ENCODE measurements at regions not wholly inside any gene's neighbourhood (a gene's known extent, or its start where the extent isn't known, plus 50 kb on each side); places are given as distances from the start of the nearest gene placed in this dataset.

DNA sequence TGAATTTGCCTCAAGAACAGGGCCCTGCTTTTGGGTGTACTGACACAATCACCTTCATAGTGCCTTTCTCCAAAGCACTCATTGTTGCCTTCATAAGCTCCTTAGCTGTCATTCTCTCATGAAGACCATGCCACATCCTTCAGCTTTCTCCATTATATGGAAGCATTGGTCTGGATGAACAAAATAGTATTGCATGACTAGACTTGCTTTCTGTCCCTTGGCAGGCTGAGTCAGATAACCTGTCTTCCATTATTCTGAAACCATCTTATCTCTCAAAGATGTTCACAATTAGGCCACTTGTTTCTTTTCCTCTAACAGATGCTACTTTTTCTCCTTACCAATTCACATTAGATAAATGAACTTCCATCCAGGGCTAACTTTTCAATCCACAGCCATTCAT is 297.9 kb downstream of the IRX1 start:
- no peaks in the 10 kb centered on the region for H3K79me2 ChIP-seq (ENCODE audit: control insufficient read depth, insufficient read depth, low read length)
- no peak overlapping the region for H2AK5ac ChIP-seq (ENCODE audit: low read length)
- H3K56ac ChIP-seq (ENCODE audit: low read length): no peak overlapping the region
- H4K5ac ChIP-seq (ENCODE audit: low read length): no peak overlapping the region
- peaks cover 6% of the 10 kb centered on the region for H3K4me1 ChIP-seq (ENCODE audit: control insufficient read depth, low read depth, low read length)
- H3K27ac ChIP-seq (ENCODE audit: low read depth, low read length): no peak overlapping the region
- H3K36me3 ChIP-seq (ENCODE audit: control insufficient read depth, insufficient read depth, low read length): no peaks in the 10 kb centered on the region
- H3K18ac ChIP-seq (ENCODE audit: low read length): no peak overlapping the region
- H4K8ac ChIP-seq (ENCODE audit: low read depth, low read length): no peak overlapping the region
- H3K4me2 ChIP-seq (ENCODE audit: low read length): no peak overlapping the region
- H3K9ac ChIP-seq (ENCODE audit: low read length): no peak overlapping the region
- H2BK120ac ChIP-seq (ENCODE audit: low read depth, low read length): no peak overlapping the region
- no peak overlapping the region for H3K4ac ChIP-seq (ENCODE audit: low read depth, low read length)
- DNase-seq: no peak
- no peak overlapping the region for H2BK15ac ChIP-seq (replicated peaks; ENCODE audit: low read depth)
- H3K4me3 ChIP-seq (ENCODE audit: low read length): no peak overlapping the region
- no peaks in the 10 kb centered on the region for H3K79me1 ChIP-seq (ENCODE audit: low read length)
- H3K23ac ChIP-seq (ENCODE audit: low read length): no peak overlapping the region
- H2BK5ac ChIP-seq (ENCODE audit: low read length): no peak overlapping the region
- no peaks in the 10 kb centered on the region for H3K27me3 ChIP-seq (ENCODE audit: insufficient read depth, low read length, poor library complexity)

DNA sequence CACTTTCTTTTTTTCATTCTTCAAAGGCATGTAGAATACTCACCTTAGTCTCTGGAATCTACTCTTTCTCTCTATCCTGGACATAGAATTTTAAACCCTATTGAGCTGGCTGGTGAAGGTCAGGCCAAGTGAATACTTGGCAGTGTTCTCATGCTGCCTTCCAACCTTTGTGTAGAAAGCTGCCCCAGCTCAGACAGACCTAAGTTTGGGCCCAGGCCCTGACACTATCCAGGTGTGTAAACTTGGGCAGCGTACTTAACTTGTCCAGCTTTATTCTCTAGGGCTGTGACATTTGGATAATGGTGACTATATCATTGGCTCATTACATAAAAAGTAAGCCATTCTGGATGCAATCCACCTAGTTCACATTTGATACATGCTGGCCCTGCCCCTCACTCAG is 298.3 kb downstream of the IRX1 start:
- Histone ChIP-seq H3K27ac (ENCODE audit: low read depth, low read length) (no peak overlapping the region), H3K79me1 (ENCODE audit: low read length) (no peaks in the 10 kb centered on the region), H3K9ac (ENCODE audit: low read length) (no peak overlapping the region), H3K18ac (ENCODE audit: low read length) (no peak overlapping the region), H2AK5ac (ENCODE audit: low read length) (no peak overlapping the region), H3K4ac (ENCODE audit: low read depth, low read length) (no peak overlapping the region), H3K4me3 (ENCODE audit: low read length) (no peak overlapping the region), H2BK120ac (ENCODE audit: low read depth, low read length) (no peak overlapping the region), H4K5ac (ENCODE audit: low read length) (no peak overlapping the region), H3K4me2 (ENCODE audit: low read length) (no peak overlapping the region), H3K56ac (ENCODE audit: low read length) (no peak overlapping the region), H2BK5ac (ENCODE audit: low read length) (no peak overlapping the region), H3K36me3 (ENCODE audit: control insufficient read depth, insufficient read depth, low read length) (no peaks in the 10 kb centered on the region), H3K79me2 (ENCODE audit: control insufficient read depth, insufficient read depth, low read length) (no peaks in the 10 kb centered on the region), H3K4me1 (ENCODE audit: control insufficient read depth, low read depth, low read length) (peaks cover 6% of the 10 kb centered on the region), H2BK15ac (replicated peaks; ENCODE audit: low read depth) (no peak overlapping the region), H4K8ac (ENCODE audit: low read depth, low read length) (no peak overlapping the region), H3K27me3 (ENCODE audit: insufficient read depth, low read length, poor library complexity) (no peaks in the 10 kb centered on the region), H3K23ac (ENCODE audit: low read length) (no peak overlapping the region)
- DNase-seq: no peak
- WGBS (ENCODE audit: extremely low coverage, insufficient coverage, low lambda C conversion rate): no CpG with 5 or more reads among the region's 1 CpG

DNA sequence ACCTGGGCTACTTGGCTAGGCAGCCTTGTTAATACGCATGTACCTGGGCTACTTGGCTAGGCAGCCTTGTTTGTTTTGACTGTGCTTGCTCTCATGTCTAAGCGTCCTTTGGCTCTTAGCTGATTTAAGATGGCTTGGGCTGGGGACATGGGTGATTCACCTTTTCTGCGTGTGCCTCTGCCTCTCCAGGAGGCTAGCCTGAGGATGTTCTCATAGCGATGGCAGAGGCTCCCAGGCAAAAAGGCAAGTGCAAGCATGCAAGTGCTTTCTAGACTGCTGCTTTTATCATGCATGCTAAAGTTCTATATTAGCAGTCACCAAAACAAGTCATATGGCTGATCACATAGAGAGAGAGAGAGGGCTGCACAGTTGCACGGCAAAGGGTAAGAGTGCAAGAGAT is 300.5 kb downstream of the IRX1 start:
- Histone ChIP-seq H2AK5ac (ENCODE audit: low read length) (no peak overlapping the region), H3K79me1 (ENCODE audit: low read length) (no peaks in the 10 kb centered on the region), H3K23ac (ENCODE audit: low read length) (no peak overlapping the region), H3K79me2 (ENCODE audit: control insufficient read depth, insufficient read depth, low read length) (no peaks in the 10 kb centered on the region), H3K27me3 (ENCODE audit: insufficient read depth, low read length, poor library complexity) (no peaks in the 10 kb centered on the region), H2BK120ac (ENCODE audit: low read depth, low read length) (no peak overlapping the region), H4K5ac (ENCODE audit: low read length) (no peak overlapping the region), H2BK5ac (ENCODE audit: low read length) (no peak overlapping the region), H2BK15ac (replicated peaks; ENCODE audit: low read depth) (no peak overlapping the region), H3K4ac (ENCODE audit: low read depth, low read length) (no peak overlapping the region), H3K27ac (ENCODE audit: low read depth, low read length) (no peak overlapping the region), H4K8ac (ENCODE audit: low read depth, low read length) (no peak overlapping the region), H3K36me3 (ENCODE audit: control insufficient read depth, insufficient read depth, low read length) (no peaks in the 10 kb centered on the region), H3K9ac (ENCODE audit: low read length) (no peak overlapping the region), H3K4me1 (ENCODE audit: control insufficient read depth, low read depth, low read length) (peaks cover 2% of the 10 kb centered on the region), H3K4me2 (ENCODE audit: low read length) (no peak overlapping the region), H3K56ac (ENCODE audit: low read length) (no peak overlapping the region), H3K4me3 (ENCODE audit: low read length) (no peak overlapping the region), H3K18ac (ENCODE audit: low read length) (no peak overlapping the region)
- no CpG with 5 or more reads among the region's 5 CpGs for WGBS (ENCODE audit: extremely low coverage, insufficient coverage, low lambda C conversion rate)
- no peak for DNase-seq

DNA sequence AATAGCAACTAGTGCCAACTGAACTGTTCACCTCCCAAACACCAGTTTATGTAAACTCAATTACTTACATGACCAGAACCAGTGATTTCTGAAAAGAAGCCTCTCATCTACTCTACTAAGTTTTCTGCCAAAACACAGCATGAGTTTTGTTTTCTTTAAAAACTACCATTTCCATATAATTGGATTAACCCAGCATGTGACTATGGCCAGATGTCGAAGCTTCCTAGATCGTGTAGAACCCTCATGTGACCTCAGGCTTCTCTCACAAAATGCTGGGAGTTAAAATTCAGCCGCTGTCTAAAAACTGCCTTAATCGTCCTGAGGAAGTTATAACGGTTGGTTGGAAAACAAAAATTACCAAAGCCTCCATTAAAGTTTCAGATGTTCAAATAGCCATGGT is 303.5 kb downstream of the IRX1 start:
- no peak overlapping the region for H3K4me2 ChIP-seq (ENCODE audit: low read length)
- H3K9ac ChIP-seq (ENCODE audit: low read length): no peak overlapping the region
- no peaks in the 10 kb centered on the region for H3K4me1 ChIP-seq (ENCODE audit: control insufficient read depth, low read depth, low read length)
- no peaks in the 10 kb centered on the region for H3K36me3 ChIP-seq (ENCODE audit: control insufficient read depth, insufficient read depth, low read length)
- H3K23ac ChIP-seq (ENCODE audit: low read length): no peak overlapping the region
- WGBS (ENCODE audit: extremely low coverage, insufficient coverage, low lambda C conversion rate): no CpG with 5 or more reads among the region's 5 CpGs
- H3K4me3 ChIP-seq (ENCODE audit: low read length): no peak overlapping the region
- H3K56ac ChIP-seq (ENCODE audit: low read length): no peak overlapping the region
- no peaks in the 10 kb centered on the region for H3K79me1 ChIP-seq (ENCODE audit: low read length)
- no peak overlapping the region for H3K4ac ChIP-seq (ENCODE audit: low read depth, low read length)
- H3K79me2 ChIP-seq (ENCODE audit: control insufficient read depth, insufficient read depth, low read length): no peaks in the 10 kb centered on the region
- no peak overlapping the region for H3K27ac ChIP-seq (ENCODE audit: low read depth, low read length)
- no peak overlapping the region for H2BK5ac ChIP-seq (ENCODE audit: low read length)
- no peak overlapping the region for H2BK15ac ChIP-seq (replicated peaks; ENCODE audit: low read depth)
- H3K18ac ChIP-seq (ENCODE audit: low read length): no peak overlapping the region
- no peak overlapping the region for H2BK120ac ChIP-seq (ENCODE audit: low read depth, low read length)
- H4K5ac ChIP-seq (ENCODE audit: low read length): no peak overlapping the region
- peak; percentile 23 for DNase-seq
- H4K8ac ChIP-seq (ENCODE audit: low read depth, low read length): no peak overlapping the region
- H3K27me3 ChIP-seq (ENCODE audit: insufficient read depth, low read length, poor library complexity): no peaks in the 10 kb centered on the region
- no peak overlapping the region for H2AK5ac ChIP-seq (ENCODE audit: low read length)

DNA sequence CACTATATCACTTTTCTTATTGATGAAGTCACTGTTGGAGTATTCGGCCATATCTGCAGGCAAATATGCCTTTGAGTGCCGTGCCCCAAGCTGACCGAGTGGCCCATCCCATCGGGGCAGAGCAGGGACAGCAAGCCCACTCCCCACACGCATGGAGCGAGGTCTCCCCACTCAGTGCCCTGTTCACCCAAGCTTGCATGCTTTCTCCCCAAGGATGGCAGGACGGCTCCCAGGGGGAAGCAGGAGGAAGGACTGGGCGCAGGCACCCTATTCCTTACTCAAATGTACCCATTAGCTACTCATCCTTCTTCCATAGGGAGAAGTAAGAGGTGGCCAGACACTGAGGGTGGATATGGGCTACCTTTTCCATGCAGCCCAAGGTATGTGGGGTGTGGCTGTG is 309.0 kb downstream of the IRX1 start:
- Histone ChIP-seq H3K36me3 (ENCODE audit: control insufficient read depth, insufficient read depth, low read length) (no peaks in the 10 kb centered on the region), H4K5ac (ENCODE audit: low read length) (no peak overlapping the region), H2BK120ac (ENCODE audit: low read depth, low read length) (no peak overlapping the region), H2AK5ac (ENCODE audit: low read length) (no peak overlapping the region), H3K23ac (ENCODE audit: low read length) (no peak overlapping the region), H4K8ac (ENCODE audit: low read depth, low read length) (no peak overlapping the region), H3K18ac (ENCODE audit: low read length) (no peak overlapping the region), H3K27me3 (ENCODE audit: insufficient read depth, low read length, poor library complexity) (no peaks in the 10 kb centered on the region), H2BK5ac (ENCODE audit: low read length) (no peak overlapping the region), H3K4me3 (ENCODE audit: low read length) (no peak overlapping the region), H3K4ac (ENCODE audit: low read depth, low read length) (no peak overlapping the region), H3K4me1 (ENCODE audit: control insufficient read depth, low read depth, low read length) (no peaks in the 10 kb centered on the region), H3K27ac (ENCODE audit: low read depth, low read length) (no peak overlapping the region), H3K9ac (ENCODE audit: low read length) (no peak overlapping the region), H2BK15ac (replicated peaks; ENCODE audit: low read depth) (no peak overlapping the region), H3K56ac (ENCODE audit: low read length) (no peak overlapping the region), H3K79me1 (ENCODE audit: low read length) (no peaks in the 10 kb centered on the region), H3K79me2 (ENCODE audit: control insufficient read depth, insufficient read depth, low read length) (no peaks in the 10 kb centered on the region), H3K4me2 (ENCODE audit: low read length) (no peak overlapping the region)
- WGBS (ENCODE audit: extremely low coverage, insufficient coverage, low lambda C conversion rate): no CpG with 5 or more reads among the region's 8 CpGs
- no peak for DNase-seq

DNA sequence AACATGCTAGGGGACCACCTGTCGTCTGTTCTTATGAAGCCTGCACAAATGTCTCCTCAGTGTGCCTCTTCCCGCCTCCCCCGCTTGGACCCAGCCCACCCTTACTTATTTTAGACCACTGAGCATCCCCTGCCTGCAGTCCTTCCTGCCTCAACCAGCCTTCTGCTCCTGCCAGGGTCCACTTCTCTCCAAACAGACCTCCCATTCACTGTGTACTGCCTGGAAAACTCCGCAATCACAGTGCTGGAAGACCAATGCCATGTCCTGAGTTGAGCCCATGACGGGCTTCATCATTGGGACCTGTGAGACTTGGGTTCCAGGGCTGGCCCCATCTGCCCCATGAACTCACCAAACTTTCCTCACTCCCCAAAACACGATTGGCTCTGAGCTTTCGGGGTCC is 309.4 kb downstream of the IRX1 start:
- no peak overlapping the region for H2BK15ac ChIP-seq (replicated peaks; ENCODE audit: low read depth)
- H3K4me1 ChIP-seq (ENCODE audit: control insufficient read depth, low read depth, low read length): no peaks in the 10 kb centered on the region
- no peak overlapping the region for H4K8ac ChIP-seq (ENCODE audit: low read depth, low read length)
- no peaks in the 10 kb centered on the region for H3K79me2 ChIP-seq (ENCODE audit: control insufficient read depth, insufficient read depth, low read length)
- H4K5ac ChIP-seq (ENCODE audit: low read length): no peak overlapping the region
- WGBS (ENCODE audit: extremely low coverage, insufficient coverage, low lambda C conversion rate): no CpG with 5 or more reads among the region's 7 CpGs
- no peak overlapping the region for H3K18ac ChIP-seq (ENCODE audit: low read length)
- H2BK5ac ChIP-seq (ENCODE audit: low read length): no peak overlapping the region
- H3K56ac ChIP-seq (ENCODE audit: low read length): no peak overlapping the region
- no peak overlapping the region for H3K4me3 ChIP-seq (ENCODE audit: low read length)
- H3K27ac ChIP-seq (ENCODE audit: low read depth, low read length): no peak overlapping the region
- H3K27me3 ChIP-seq (ENCODE audit: insufficient read depth, low read length, poor library complexity): no peaks in the 10 kb centered on the region
- no peak overlapping the region for H2BK120ac ChIP-seq (ENCODE audit: low read depth, low read length)
- H3K4me2 ChIP-seq (ENCODE audit: low read length): no peak overlapping the region
- no peak for DNase-seq
- no peak overlapping the region for H3K9ac ChIP-seq (ENCODE audit: low read length)
- H3K4ac ChIP-seq (ENCODE audit: low read depth, low read length): no peak overlapping the region
- no peak overlapping the region for H2AK5ac ChIP-seq (ENCODE audit: low read length)
- H3K79me1 ChIP-seq (ENCODE audit: low read length): no peaks in the 10 kb centered on the region
- H3K23ac ChIP-seq (ENCODE audit: low read length): no peak overlapping the region
- no peaks in the 10 kb centered on the region for H3K36me3 ChIP-seq (ENCODE audit: control insufficient read depth, insufficient read depth, low read length)
